ENCODE measurements at regions not wholly inside any gene's neighbourhood (a gene's known extent, or its start where the extent isn't known, plus 50 kb on each side); places are given as distances from the start of the nearest gene placed in this dataset.

DNA sequence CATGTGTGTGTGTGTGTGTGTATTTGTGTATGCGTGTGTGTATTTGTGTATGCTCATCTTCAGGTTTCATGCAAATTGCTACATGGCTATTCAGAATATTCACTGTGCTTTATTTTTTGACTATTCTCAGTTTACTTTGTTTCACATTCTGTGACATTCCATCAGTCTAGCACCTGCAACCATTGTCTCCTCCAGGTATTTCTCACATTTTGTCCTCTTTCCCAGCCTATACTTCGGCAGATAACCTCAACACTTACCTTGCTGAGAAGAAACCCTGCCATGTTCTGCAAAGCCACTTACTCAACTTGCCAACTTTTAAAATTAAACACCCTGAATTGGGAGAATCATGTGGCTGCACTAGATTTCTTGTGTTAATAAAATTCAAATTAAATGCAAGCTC lies 135.4 kb upstream of the REG3A start:
- H3K79me2 ChIP-seq (replicated peaks; ENCODE audit: insufficient read depth, low read length): no peaks in the 10 kb centered on the region
- no peaks in the 10 kb centered on the region for H4K20me1 ChIP-seq (ENCODE audit: insufficient read depth)
- H3K27me3 ChIP-seq (ENCODE audit: insufficient read depth, low read depth, low read length): no peaks in the 10 kb centered on the region
- no peak overlapping the region for H3K9ac ChIP-seq (ENCODE audit: low read length)
- H3F3A ChIP-seq (ENCODE audit: insufficient read depth, low read length, poor library complexity, severe bottlenecking): no peaks in the 10 kb centered on the region
- H2AFZ ChIP-seq (ENCODE audit: low read depth, low read length): no peak overlapping the region
- no peak overlapping the region for H3K4me3 ChIP-seq (ENCODE audit: low read length)
- no peak overlapping the region for H3K4me2 ChIP-seq (ENCODE audit: low read length)
- no peaks in the 10 kb centered on the region for H3K36me3 ChIP-seq (ENCODE audit: insufficient read depth, low read length)
- no peaks in the 10 kb centered on the region for H3K9me3 ChIP-seq (ENCODE audit: low read length)
- H3K27ac ChIP-seq (ENCODE audit: low read length): no peak overlapping the region
- TF ChIP-seq CTCF (IDR thresholded peaks at IDR 0.05; ENCODE audit: poor library complexity, severe bottlenecking) (no peak), POLR2AphosphoS5 (IDR thresholded peaks at IDR 0.05) (no peak), MXI1 (conservative IDR thresholded peaks at IDR 0.05; ENCODE audit: poor library complexity, severe bottlenecking) (no peak), TAF1 (IDR thresholded peaks at IDR 0.05; ENCODE audit: low read depth) (no peak), SMC3 (conservative IDR thresholded peaks at IDR 0.05; ENCODE audit: poor library complexity) (no peak), EP300 (conservative IDR thresholded peaks at IDR 0.05; ENCODE audit: poor library complexity, severe bottlenecking) (no peak), EZH2 (IDR thresholded peaks at IDR 0.05; ENCODE audit: borderline replicate concordance, insufficient read depth, low read length, poor library complexity, severe bottlenecking) (no peak)
- H3K9me2 ChIP-seq (ENCODE audit: insufficient read depth, low read length): no peaks in the 10 kb centered on the region

GRCh38 chr2:79292958-79293315 lies 133.4 kb upstream of the REG3A start:
- no peaks in the 10 kb centered on the region for H3K36me3 ChIP-seq (ENCODE audit: insufficient read depth, low read length)
- no peak overlapping the region for H3K4me3 ChIP-seq (ENCODE audit: low read length)
- no peak overlapping the region for H3K9ac ChIP-seq (ENCODE audit: low read length)
- H3K79me2 ChIP-seq (replicated peaks; ENCODE audit: insufficient read depth, low read length): no peaks in the 10 kb centered on the region
- no peak overlapping the region for H3K4me2 ChIP-seq (ENCODE audit: low read length)
- H4K20me1 ChIP-seq (ENCODE audit: insufficient read depth): no peaks in the 10 kb centered on the region
- H2AFZ ChIP-seq (ENCODE audit: low read depth, low read length): no peak overlapping the region
- no peaks in the 10 kb centered on the region for H3K9me3 ChIP-seq (ENCODE audit: low read length)
- TF ChIP-seq MXI1 (conservative IDR thresholded peaks at IDR 0.05; ENCODE audit: poor library complexity, severe bottlenecking) (no peak), SMC3 (conservative IDR thresholded peaks at IDR 0.05; ENCODE audit: poor library complexity) (no peak), EP300 (conservative IDR thresholded peaks at IDR 0.05; ENCODE audit: poor library complexity, severe bottlenecking) (no peak), RAD21 (conservative IDR thresholded peaks at IDR 0.05) (no peak), POLR2AphosphoS5 (IDR thresholded peaks at IDR 0.05) (no peak), REST (IDR thresholded peaks at IDR 0.05; ENCODE audit: borderline replicate concordance) (no peak), CTCF (IDR thresholded peaks at IDR 0.05; ENCODE audit: poor library complexity, severe bottlenecking) (no peak)
- H3K9me2 ChIP-seq (ENCODE audit: insufficient read depth, low read length): no peaks in the 10 kb centered on the region
- no peaks in the 10 kb centered on the region for H3K27me3 ChIP-seq (ENCODE audit: insufficient read depth, low read depth, low read length)
- no peak overlapping the region for H3K27ac ChIP-seq (ENCODE audit: low read length)
- H3F3A ChIP-seq (ENCODE audit: insufficient read depth, low read length, poor library complexity, severe bottlenecking): no peaks in the 10 kb centered on the region

Data from neural cell (in vitro differentiated cells).